IMR-90 (cell line): ENCODE measurements at regions not wholly inside any gene's neighbourhood (a gene's known extent, or its start where the extent isn't known, plus 50 kb on each side); places are given as distances from the start of the nearest gene placed in this dataset.

ENCODE experiments used
- MAFK ChIP-seq: IDR thresholded peaks from 2 replicates; pipeline ENCODE4 v1.6.1; 2012; ENCODE audit warnings: low read depth, low read length, improper control_type of control experiment
- POLR2A ChIP-seq: IDR thresholded peaks from 2 replicates; pipeline ENCODE4 v1.6.1; 2012; ENCODE audit warnings: mild to moderate bottlenecking, low read depth, low read length
- TF ChIP-seq, protein P1 (sequence below): conservative IDR thresholded peaks from 2 replicates; pipeline ENCODE4 v1.5.1; 2012; ENCODE audit warnings: mild to moderate bottlenecking, low read depth, low read length, improper control_type of control experiment

- no peak for TF ChIP-seq POLR2A
- no peak for TF ChIP-seq MAFK
- TF ChIP-seq, protein P1, sequence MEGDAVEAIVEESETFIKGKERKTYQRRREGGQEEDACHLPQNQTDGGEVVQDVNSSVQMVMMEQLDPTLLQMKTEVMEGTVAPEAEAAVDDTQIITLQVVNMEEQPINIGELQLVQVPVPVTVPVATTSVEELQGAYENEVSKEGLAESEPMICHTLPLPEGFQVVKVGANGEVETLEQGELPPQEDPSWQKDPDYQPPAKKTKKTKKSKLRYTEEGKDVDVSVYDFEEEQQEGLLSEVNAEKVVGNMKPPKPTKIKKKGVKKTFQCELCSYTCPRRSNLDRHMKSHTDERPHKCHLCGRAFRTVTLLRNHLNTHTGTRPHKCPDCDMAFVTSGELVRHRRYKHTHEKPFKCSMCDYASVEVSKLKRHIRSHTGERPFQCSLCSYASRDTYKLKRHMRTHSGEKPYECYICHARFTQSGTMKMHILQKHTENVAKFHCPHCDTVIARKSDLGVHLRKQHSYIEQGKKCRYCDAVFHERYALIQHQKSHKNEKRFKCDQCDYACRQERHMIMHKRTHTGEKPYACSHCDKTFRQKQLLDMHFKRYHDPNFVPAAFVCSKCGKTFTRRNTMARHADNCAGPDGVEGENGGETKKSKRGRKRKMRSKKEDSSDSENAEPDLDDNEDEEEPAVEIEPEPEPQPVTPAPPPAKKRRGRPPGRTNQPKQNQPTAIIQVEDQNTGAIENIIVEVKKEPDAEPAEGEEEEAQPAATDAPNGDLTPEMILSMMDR: no peak
Observed at GRCh38 chr3:82001276-82001923, 240.0 kb upstream of the GBE1 start.
